NB4 (cell line): ENCODE measurements at regions not wholly inside any gene's neighbourhood (a gene's known extent, or its start where the extent isn't known, plus 50 kb on each side); places are given as distances from the start of the nearest gene placed in this dataset.

Source experiments
- MAX ChIP-seq: IDR thresholded peaks from 2 replicates; pipeline ENCODE4 v1.6.1; 2011; ENCODE audit warnings: low read depth, low read length
- MYC ChIP-seq: IDR thresholded peaks from 2 replicates; pipeline ENCODE4 v1.6.1; 2011; ENCODE audit warnings: low read depth, low read length
- POLR2A ChIP-seq: IDR thresholded peaks from 2 replicates; pipeline ENCODE4 v1.6.1; 2011; ENCODE audit warnings: mild to moderate bottlenecking; ENCODE audit not compliant: insufficient read length; ENCODE audit errors: extremely low read depth
- TF ChIP-seq, protein P1 (sequence below): IDR thresholded peaks from one replicate; pipeline ENCODE4 v1.5.1; 2012; ENCODE audit warnings: low read depth, low read length

- TF ChIP-seq, protein P1, sequence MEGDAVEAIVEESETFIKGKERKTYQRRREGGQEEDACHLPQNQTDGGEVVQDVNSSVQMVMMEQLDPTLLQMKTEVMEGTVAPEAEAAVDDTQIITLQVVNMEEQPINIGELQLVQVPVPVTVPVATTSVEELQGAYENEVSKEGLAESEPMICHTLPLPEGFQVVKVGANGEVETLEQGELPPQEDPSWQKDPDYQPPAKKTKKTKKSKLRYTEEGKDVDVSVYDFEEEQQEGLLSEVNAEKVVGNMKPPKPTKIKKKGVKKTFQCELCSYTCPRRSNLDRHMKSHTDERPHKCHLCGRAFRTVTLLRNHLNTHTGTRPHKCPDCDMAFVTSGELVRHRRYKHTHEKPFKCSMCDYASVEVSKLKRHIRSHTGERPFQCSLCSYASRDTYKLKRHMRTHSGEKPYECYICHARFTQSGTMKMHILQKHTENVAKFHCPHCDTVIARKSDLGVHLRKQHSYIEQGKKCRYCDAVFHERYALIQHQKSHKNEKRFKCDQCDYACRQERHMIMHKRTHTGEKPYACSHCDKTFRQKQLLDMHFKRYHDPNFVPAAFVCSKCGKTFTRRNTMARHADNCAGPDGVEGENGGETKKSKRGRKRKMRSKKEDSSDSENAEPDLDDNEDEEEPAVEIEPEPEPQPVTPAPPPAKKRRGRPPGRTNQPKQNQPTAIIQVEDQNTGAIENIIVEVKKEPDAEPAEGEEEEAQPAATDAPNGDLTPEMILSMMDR = peak; percentile 90
- TF ChIP-seq MAX (no peak), POLR2A (no peak), MYC (no peak)
Measured at GRCh38 chr15:62254137-62254934, 89.3 kb upstream of the C2CD4B start.
